Astrocyte of the spinal cord (primary cell): ENCODE measurements at regions not wholly inside any gene's neighbourhood (a gene's known extent, or its start where the extent isn't known, plus 50 kb on each side); places are given as distances from the start of the nearest gene placed in this dataset.

ENCODE experiments used
- DNase-seq: peaks from one replicate; pipeline ENCODE4 v3.0.0; 2011; ENCODE audit warnings: low read depth, low spot score
- H3K4me3 ChIP-seq: 2 replicates; pipeline ENCODE4 v1.5.1; 2011; ENCODE audit warnings: low read depth, mild to moderate bottlenecking, low read length, moderate library complexity
- CTCF ChIP-seq: IDR thresholded peaks from 2 replicates; pipeline ENCODE4 v1.5.1; 2012; ENCODE audit warnings: low read depth, mild to moderate bottlenecking, low read length, inconsistent platforms
- in situ Hi-C: cut with HindIII; loops from 2 replicates; pipeline ENCODE4 v1.10.0; 2017; ENCODE audit warnings: low sequenced_read_pairs

- no peak for TF ChIP-seq CTCF
- DNase-seq: no peak
- H3K4me3 ChIP-seq: no peak overlapping the region
- in situ Hi-C loops: no loop called here
These were observed 312.1 kb upstream of the ROBO1 start for GRCh38 chr3:80079886-80080285.

DNA sequence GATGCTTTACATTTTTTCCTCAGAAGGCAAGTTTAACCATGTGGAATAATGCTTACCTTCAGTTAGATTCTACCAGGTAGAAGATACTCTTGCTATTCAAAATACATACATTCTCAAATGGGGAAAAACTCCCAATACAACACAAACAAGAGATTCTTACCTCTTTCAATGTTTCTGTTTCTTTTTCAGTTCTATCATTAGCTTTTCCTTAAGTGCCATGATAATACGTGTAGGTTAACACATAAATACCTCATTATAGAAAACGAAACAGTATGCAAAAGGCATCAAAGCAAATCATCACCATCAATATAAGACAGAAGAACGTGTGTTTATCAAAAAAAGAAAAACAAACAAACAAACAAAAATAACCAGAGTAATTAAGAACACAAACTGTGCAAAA is 300.7 kb upstream of the ROBO1 start:
- no peak for DNase-seq
- H3K4me3 ChIP-seq: no peak overlapping the region
- in situ Hi-C loops: no loop called here
- TF ChIP-seq CTCF: no peak

GRCh38 chr3:80063535-80063934 is 295.7 kb upstream of the ROBO1 start:
- no peak overlapping the region for H3K4me3 ChIP-seq
- in situ Hi-C loops: no loop called here
- DNase-seq: no peak
- no peak for TF ChIP-seq CTCF

DNA sequence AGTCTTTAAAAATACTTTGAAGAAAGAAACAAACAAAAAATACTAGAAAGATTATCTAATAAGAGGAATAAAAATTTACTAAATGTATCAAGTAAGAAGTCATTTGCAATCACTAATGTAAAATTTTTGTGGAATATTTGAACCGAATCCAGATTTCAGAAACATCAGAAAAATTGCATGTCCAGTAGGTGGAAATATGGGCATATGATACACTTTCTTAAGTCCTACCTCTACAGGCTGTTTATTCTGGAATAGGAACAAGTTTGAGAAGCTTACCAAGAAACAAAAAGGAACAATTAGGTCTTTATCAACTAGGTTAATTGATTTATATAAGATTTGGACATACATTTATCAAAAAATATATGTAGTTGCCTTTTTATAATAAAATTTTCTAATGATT is 292.9 kb upstream of the ROBO1 start:
- in situ Hi-C loops: no loop called here
- peak; percentile 16 for DNase-seq
- no peak for TF ChIP-seq CTCF
- H3K4me3 ChIP-seq: no peak overlapping the region

DNA sequence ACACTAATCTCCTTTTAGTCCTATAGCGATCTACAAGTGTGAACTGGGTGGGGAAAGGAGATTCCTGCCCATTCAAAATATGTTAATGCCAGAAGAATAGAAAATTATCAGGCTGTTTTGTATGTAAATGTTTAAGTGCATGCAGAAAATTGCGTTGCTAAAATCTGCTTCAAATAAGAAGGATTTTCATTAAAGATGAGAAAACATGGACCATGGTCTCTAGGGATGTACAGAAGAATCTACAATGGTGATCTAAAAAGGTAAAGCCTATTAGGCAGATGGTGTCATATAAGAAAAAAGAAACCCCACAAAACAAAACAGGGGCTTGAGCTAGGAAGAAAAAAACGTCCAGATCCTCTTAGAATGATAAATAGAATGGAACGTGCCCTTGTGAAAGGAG is 287.5 kb upstream of the ROBO1 start:
- no peak for TF ChIP-seq CTCF
- in situ Hi-C loops: no loop called here
- DNase-seq: no peak
- no peak overlapping the region for H3K4me3 ChIP-seq

GRCh38 chr3:80052271-80052670 is 284.5 kb upstream of the ROBO1 start:
- no peak for TF ChIP-seq CTCF
- DNase-seq: no peak
- H3K4me3 ChIP-seq: no peak overlapping the region
- in situ Hi-C loops: no loop called here

GRCh38 chr3:80051602-80051962 is 283.8 kb upstream of the ROBO1 start:
- in situ Hi-C loops: no loop called here
- H3K4me3 ChIP-seq: no peak overlapping the region
- no peak for TF ChIP-seq CTCF
- no peak for DNase-seq
